22Rv1 (cell line): ENCODE measurements at regions not wholly inside any gene's neighbourhood (a gene's known extent, or its start where the extent isn't known, plus 50 kb on each side); places are given as distances from the start of the nearest gene placed in this dataset.
"Not testable (repeated sequence)": the region's sequence is repeated elsewhere in the genome, so short reads cannot be mapped to it uniquely, and the experiment has no call there.

Experiments used
- CTCF ChIP-seq: fragments of 450-650 bp; IDR thresholded peaks from 2 replicates; pipeline ENCODE4 v1.5.1; 2017; ENCODE audit warnings: mild to moderate bottlenecking
- ZFX ChIP-seq: fragments of 450-650 bp; IDR thresholded peaks from 2 replicates; pipeline ENCODE4 v1.6.1; 2017; ENCODE audit warnings: antibody characterized with exemption, borderline replicate concordance

GRCh38 chr2:231651561-231651960, 56.8 kb upstream of the PTMA start:
- TF ChIP-seq CTCF, ZFX: not testable (repeated sequence)
